SU-DHL-6 (cell line): ENCODE measurements at regions not wholly inside any gene's neighbourhood (a gene's known extent, or its start where the extent isn't known, plus 50 kb on each side); places are given as distances from the start of the nearest gene placed in this dataset.
"Not testable (repeated sequence)": the region's sequence is repeated elsewhere in the genome, so short reads cannot be mapped to it uniquely, and the experiment has no call there.

Source experiments
- H2AFZ ChIP-seq: fragments of 200-600 bp; sonication (generic); 2 replicates; pipeline ENCODE4 v1.6.1; 2014; ENCODE audit warnings: low read depth, mild to moderate bottlenecking, moderate library complexity, mixed read lengths, antibody characterized with exemption, low read length; ENCODE audit not compliant: severe bottlenecking
- H3F3A ChIP-seq: fragments of 200-600 bp; shearing (Covaris generic); 2 replicates; pipeline ENCODE4 v1.6.0; 2016; ENCODE audit warnings: antibody characterized with exemption, mild to moderate bottlenecking; ENCODE audit not compliant: insufficient read depth
- H3K27ac ChIP-seq: fragments of 200-600 bp; sonication (generic); 2 replicates; pipeline ENCODE4 v1.5.1; 2016; ENCODE audit warnings: low read depth, mild to moderate bottlenecking, low read length, moderate library complexity, mixed read lengths
- H3K27me3 ChIP-seq: fragments of 200-600 bp; sonication (generic), shearing (Covaris generic); 2 replicates; pipeline ENCODE4 v1.6.0; 2014; ENCODE audit warnings: mild to moderate bottlenecking, low read length
- H3K36me3 ChIP-seq: fragments of 200-600 bp; sonication (generic); 2 replicates; pipeline ENCODE4 v1.6.1; 2014; ENCODE audit warnings: mild to moderate bottlenecking, low read length, mixed read lengths
- H3K4me2 ChIP-seq: fragments of 300-600, 200-600 bp; shearing (Covaris generic), sonication (generic); 2 replicates; pipeline ENCODE4 v1.6.0; 2014; ENCODE audit warnings: low read length, low read depth, mild to moderate bottlenecking; ENCODE audit not compliant: poor library complexity, severe bottlenecking
- H3K4me3 ChIP-seq: fragments of 200-600 bp; sonication (generic); 2 replicates; pipeline ENCODE4 v1.5.1; 2014; ENCODE audit warnings: antibody characterized with exemption, low read length, mild to moderate bottlenecking, mixed read lengths; ENCODE audit not compliant: insufficient read depth, poor library complexity, severe bottlenecking
- H3K79me2 ChIP-seq: fragments of 200-600 bp; sonication (generic); 2 replicates; pipeline ENCODE4 v1.6.1; 2014; ENCODE audit warnings: mild to moderate bottlenecking, low read length, moderate library complexity; ENCODE audit not compliant: insufficient read depth
- H3K9ac ChIP-seq: fragments of 200-600 bp; sonication (generic); 2 replicates; pipeline ENCODE4 v1.7.0; 2014; ENCODE audit warnings: mild to moderate bottlenecking, low read length
- H3K9me2 ChIP-seq: fragments of 200-600 bp; sonication (generic); replicated peaks from 2 replicates; pipeline ENCODE4 v1.6.1; 2014; ENCODE audit warnings: low read length; ENCODE audit not compliant: insufficient read depth
- H3K9me3 ChIP-seq: fragments of 200-600 bp; sonication (generic); 2 replicates; pipeline ENCODE4 v1.6.1; 2014; ENCODE audit warnings: low read length, mixed read lengths; ENCODE audit not compliant: insufficient read depth
- H4K20me1 ChIP-seq: fragments of 200-600 bp; sonication (generic); 2 replicates; pipeline ENCODE4 v1.6.1; 2014; ENCODE audit warnings: low read depth, mild to moderate bottlenecking, antibody characterized with exemption, low read length, moderate library complexity, mixed read lengths
- CTCF ChIP-seq: fragments of 200-600 bp; sonication (generic); IDR thresholded peaks from one replicate; pipeline ENCODE4 v1.5.1; 2017; ENCODE audit warnings: antibody characterized with exemption, mild to moderate bottlenecking, low read length, moderate library complexity; ENCODE audit not compliant: insufficient read depth, poor library complexity, severe bottlenecking
- EZH2phosphoT487 ChIP-seq: fragments of 200-600 bp; sonication (generic), shearing (Covaris generic); conservative IDR thresholded peaks from 2 replicates; pipeline ENCODE4 v1.6.1; 2018; ENCODE audit warnings: mild to moderate bottlenecking, antibody characterized with exemption, low read length, moderate library complexity, mixed read lengths

GRCh38 chrX:74187211-74187610 is 116.8 kb upstream of the ZCCHC13 start:
- no peaks in the 10 kb centered on the region for H3K9me2 ChIP-seq
- H3K4me2 ChIP-seq, result no peak overlapping the region
- H3K4me3 ChIP-seq, result no peak overlapping the region
- no peaks in the 10 kb centered on the region for H3K9me3 ChIP-seq
- no peak overlapping the region for H3K27ac ChIP-seq
- no peaks in the 10 kb centered on the region for H3K36me3 ChIP-seq
- H4K20me1 ChIP-seq, result no peaks in the 10 kb centered on the region
- TF ChIP-seq EZH2phosphoT487 (no peak), CTCF (no peak)
- H3K79me2 ChIP-seq, result no peaks in the 10 kb centered on the region
- no peaks in the 10 kb centered on the region for H3K27me3 ChIP-seq
- no peaks in the 10 kb centered on the region for H3F3A ChIP-seq
- H2AFZ ChIP-seq, result no peak overlapping the region
- H3K9ac ChIP-seq, result no peak overlapping the region

DNA sequence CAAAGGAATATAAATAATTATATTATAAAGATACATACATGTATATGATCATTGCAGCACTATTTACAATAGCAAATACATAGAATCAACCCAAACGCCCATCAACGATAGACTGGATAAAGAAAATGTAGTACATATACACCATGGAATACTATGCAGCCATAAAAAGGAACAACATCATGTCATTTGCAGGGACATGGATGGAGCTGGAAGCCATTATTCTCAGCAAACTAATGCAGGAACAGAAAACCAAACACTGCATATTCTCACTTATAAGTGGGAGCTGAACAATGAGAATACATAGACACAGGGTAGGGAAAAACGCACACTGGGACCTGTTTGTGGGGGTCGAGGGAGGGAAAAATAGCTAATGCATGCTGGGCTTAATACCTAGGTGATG is 120.9 kb upstream of the ZCCHC13 start:
- not testable (repeated sequence) for H3K9ac ChIP-seq, H3K9me2 ChIP-seq, H2AFZ ChIP-seq, H3K4me2 ChIP-seq, H3F3A ChIP-seq, H3K27me3 ChIP-seq, H3K36me3 ChIP-seq, H3K79me2 ChIP-seq, H3K9me3 ChIP-seq, H4K20me1 ChIP-seq, H3K4me3 ChIP-seq, H3K27ac ChIP-seq

DNA sequence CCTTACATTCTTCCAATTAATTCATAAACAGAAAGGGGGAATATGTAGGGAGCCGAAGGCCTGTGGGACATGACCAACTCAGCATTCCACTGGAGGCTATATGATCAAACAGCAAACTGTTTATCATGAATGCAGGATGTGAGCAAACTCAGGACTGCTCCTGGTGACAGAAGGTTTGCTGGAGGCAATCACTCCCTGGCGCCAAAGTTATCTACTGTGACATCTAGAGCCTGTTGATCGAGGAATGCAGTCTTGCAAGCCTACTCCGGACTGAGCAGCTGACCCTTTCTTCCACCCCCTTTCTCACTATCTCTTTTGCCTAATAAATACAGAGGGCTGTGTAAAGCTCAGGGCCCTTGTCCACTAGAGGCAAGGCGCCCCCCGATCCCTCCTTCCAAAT is 122.0 kb upstream of the ZCCHC13 start:
- not testable (repeated sequence) for H3K27ac ChIP-seq, H3F3A ChIP-seq, H3K9me2 ChIP-seq, H3K9ac ChIP-seq, H3K27me3 ChIP-seq, H4K20me1 ChIP-seq, H3K4me3 ChIP-seq, H2AFZ ChIP-seq, H3K36me3 ChIP-seq, H3K9me3 ChIP-seq, H3K79me2 ChIP-seq, H3K4me2 ChIP-seq

DNA sequence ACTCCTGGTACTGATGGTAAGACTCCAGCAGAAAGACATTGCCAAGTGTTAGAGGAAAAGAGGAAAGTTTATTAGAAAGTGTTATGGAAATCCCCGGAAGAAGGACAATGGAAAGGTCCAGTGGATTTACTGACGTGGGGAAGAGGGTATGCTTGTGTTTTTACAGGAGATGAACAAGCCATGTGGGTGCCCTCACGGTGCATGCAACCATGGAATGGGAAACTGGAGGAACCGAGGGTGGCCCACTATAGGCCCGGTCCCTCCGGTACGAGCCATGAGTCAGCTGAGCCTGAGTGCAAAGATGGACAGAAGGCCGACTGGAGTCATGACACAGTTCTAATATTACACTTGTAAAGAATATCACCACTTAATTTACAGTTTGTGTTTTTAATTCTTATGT is 123.3 kb upstream of the ZCCHC13 start:
- no peak for TF ChIP-seq EZH2phosphoT487
- TF ChIP-seq CTCF, result no peak
- no peak overlapping the region for H3K4me3 ChIP-seq
- H3K79me2 ChIP-seq, result no peaks in the 10 kb centered on the region
- H3K27me3 ChIP-seq, result no peaks in the 10 kb centered on the region
- H2AFZ ChIP-seq, result no peak overlapping the region
- no peaks in the 10 kb centered on the region for H3K9me3 ChIP-seq
- no peaks in the 10 kb centered on the region for H3K36me3 ChIP-seq
- H3K9me2 ChIP-seq, result no peaks in the 10 kb centered on the region
- no peak overlapping the region for H3K4me2 ChIP-seq
- no peak overlapping the region for H3K9ac ChIP-seq
- no peaks in the 10 kb centered on the region for H4K20me1 ChIP-seq
- H3K27ac ChIP-seq, result no peak overlapping the region
- no peaks in the 10 kb centered on the region for H3F3A ChIP-seq
